ENCODE measurements at regions not wholly inside any gene's neighbourhood (a gene's known extent, or its start where the extent isn't known, plus 50 kb on each side); places are given as distances from the start of the nearest gene placed in this dataset.

DNA sequence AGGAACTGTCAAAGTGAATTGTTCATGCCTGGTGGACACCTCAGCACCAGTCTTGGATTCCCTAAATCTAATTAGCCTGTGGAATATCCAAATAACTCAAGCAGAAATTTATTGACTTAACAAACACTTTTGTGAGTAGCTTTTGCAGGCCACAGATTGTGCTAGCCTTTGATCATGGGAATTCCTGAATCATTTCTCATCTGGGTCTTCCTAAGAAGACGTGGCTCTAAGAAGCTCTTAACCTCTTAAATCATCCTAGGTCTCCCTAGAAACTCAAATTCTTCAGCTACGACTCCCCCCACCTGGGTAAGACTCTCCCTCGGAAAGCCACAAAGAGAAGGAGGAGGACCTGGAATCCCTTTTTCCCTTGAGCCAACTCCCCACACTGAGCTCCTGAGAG is 53.8 kb upstream of the PSEN2 start:
- TF ChIP-seq, protein P1, sequence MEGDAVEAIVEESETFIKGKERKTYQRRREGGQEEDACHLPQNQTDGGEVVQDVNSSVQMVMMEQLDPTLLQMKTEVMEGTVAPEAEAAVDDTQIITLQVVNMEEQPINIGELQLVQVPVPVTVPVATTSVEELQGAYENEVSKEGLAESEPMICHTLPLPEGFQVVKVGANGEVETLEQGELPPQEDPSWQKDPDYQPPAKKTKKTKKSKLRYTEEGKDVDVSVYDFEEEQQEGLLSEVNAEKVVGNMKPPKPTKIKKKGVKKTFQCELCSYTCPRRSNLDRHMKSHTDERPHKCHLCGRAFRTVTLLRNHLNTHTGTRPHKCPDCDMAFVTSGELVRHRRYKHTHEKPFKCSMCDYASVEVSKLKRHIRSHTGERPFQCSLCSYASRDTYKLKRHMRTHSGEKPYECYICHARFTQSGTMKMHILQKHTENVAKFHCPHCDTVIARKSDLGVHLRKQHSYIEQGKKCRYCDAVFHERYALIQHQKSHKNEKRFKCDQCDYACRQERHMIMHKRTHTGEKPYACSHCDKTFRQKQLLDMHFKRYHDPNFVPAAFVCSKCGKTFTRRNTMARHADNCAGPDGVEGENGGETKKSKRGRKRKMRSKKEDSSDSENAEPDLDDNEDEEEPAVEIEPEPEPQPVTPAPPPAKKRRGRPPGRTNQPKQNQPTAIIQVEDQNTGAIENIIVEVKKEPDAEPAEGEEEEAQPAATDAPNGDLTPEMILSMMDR (IDR thresholded peaks at IDR 0.05; ENCODE audit: unreplicated experiment) = no peak
- Mint-ChIP-seq H3K36me3 (ENCODE audit: low read depth, unreplicated experiment) (no peaks in the 10 kb centered on the region), H3K27me3 (ENCODE audit: unreplicated experiment) (peaks cover 8% of the 10 kb centered on the region), H3K4me1 (ENCODE audit: unreplicated experiment) (peaks cover 47% of the 10 kb centered on the region), H3K4me3 (ENCODE audit: unreplicated experiment) (no peak overlapping the region), H3K9me3 (ENCODE audit: unreplicated experiment) (no peaks in the 10 kb centered on the region), H3K27ac (ENCODE audit: unreplicated experiment) (no peak overlapping the region)
- no peak for DNase-seq (ENCODE audit: low spot score)

DNA sequence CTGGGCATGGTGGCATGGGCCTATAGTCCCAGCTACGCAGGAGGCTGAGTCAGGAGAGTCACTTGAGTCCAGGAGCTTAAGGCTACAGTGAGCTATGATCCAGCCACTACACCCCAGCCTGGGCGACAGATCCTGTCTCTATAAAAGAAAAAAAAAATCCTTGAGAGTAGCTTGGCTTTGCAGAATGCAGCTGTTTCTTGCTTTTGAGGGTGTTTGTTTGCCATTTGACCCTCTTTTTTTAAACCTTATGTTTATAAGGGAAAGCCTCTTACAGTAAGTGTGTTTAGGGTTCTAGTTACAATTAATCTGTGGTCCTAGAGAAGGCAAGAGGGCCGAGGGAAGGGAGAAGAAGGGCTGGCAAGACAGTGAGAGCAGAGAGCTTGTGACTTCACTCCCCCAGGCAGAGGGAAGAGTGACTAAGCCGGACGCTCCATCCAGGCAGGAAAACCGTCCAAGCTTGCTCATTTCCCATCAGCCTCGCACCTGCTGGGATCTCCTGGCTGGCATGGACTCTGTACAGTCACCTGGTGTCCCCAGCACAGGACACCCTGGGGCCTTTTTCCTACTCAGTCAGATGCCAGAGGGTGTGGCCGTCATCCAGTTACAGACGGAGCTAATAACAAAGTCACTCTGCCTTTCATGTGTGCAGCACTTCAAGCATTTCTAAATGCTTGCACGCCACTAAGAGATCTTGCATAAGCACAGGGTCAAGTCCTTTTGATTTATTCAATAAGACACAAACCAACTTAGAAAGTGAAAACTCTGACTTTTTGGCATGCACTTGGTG is 55.5 kb upstream of the PSEN2 start:
- H3K27ac Mint-ChIP-seq (ENCODE audit: unreplicated experiment) = peak overlapping the region; percentile 75
- H3K27me3 Mint-ChIP-seq (ENCODE audit: unreplicated experiment) = peaks cover 8% of the 10 kb centered on the region
- no peaks in the 10 kb centered on the region for H3K36me3 Mint-ChIP-seq (ENCODE audit: low read depth, unreplicated experiment)

DNA sequence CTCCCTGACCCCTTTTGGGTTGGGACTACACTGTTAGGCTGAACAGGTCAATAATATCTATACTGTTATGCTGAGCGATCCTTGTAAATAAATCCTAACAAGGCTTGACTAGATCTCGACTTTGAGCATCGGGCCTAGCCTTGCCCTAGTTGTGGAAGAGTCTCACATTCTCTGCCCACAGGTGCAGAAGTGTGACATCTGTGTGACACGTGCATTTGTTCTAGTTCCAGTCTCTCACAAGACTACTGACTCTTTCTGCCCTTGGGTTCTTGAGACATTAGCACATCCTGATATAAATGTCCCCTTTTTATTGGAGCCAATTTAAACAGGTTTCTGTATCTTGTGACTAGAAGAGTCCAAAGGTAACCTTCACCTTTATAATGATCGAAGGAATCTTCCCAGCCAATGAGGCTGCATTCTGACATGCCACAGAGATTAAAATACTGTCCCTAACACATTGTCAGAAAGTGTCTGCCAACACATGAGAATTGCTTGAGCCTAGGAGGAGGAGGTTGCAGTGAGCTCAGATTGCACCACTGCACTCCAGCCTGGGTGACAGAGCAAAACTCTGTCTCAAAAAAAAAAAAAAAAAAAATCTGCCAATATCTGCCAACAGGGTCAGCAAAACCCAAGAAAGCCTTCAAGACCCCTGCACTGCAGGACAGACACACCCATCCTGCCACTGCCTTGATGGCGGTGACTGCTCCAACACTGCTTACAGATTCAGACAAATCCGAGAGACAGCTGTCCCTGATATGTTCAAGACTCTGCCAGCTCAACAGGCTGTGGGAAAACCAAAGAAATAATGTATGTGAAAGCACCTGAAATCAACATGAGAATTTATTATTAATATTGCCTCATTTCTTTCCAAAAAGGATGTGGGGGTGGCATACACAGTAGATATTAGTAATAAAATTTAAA is 56.5 kb upstream of the PSEN2 start:
- DNase-seq (ENCODE audit: low spot score) = no peak
- H3K4me1 Mint-ChIP-seq (ENCODE audit: unreplicated experiment) = peaks cover 28% of the 10 kb centered on the region
- TF ChIP-seq, protein P1 (IDR thresholded peaks at IDR 0.05; ENCODE audit: unreplicated experiment) = no peak
- H3K27me3 Mint-ChIP-seq (ENCODE audit: unreplicated experiment) = peaks cover 10% of the 10 kb centered on the region
- no peak overlapping the region for H3K27ac Mint-ChIP-seq (ENCODE audit: unreplicated experiment)
- no peaks in the 10 kb centered on the region for H3K9me3 Mint-ChIP-seq (ENCODE audit: unreplicated experiment)
- H3K36me3 Mint-ChIP-seq (ENCODE audit: low read depth, unreplicated experiment) = no peaks in the 10 kb centered on the region
- H3K4me3 Mint-ChIP-seq (ENCODE audit: unreplicated experiment) = no peak overlapping the region

More for the DNA sequence above, 55.5 kb upstream of the PSEN2 start:
- Mint-ChIP-seq H3K4me3 (ENCODE audit: unreplicated experiment) (no peak overlapping the region), H3K4me1 (ENCODE audit: unreplicated experiment) (peaks cover 32% of the 10 kb centered on the region), H3K9me3 (ENCODE audit: unreplicated experiment) (no peaks in the 10 kb centered on the region)
- TF ChIP-seq, protein P1 (IDR thresholded peaks at IDR 0.05; ENCODE audit: unreplicated experiment) = no peak
- DNase-seq (ENCODE audit: low spot score) = peak; percentile 27

DNA sequence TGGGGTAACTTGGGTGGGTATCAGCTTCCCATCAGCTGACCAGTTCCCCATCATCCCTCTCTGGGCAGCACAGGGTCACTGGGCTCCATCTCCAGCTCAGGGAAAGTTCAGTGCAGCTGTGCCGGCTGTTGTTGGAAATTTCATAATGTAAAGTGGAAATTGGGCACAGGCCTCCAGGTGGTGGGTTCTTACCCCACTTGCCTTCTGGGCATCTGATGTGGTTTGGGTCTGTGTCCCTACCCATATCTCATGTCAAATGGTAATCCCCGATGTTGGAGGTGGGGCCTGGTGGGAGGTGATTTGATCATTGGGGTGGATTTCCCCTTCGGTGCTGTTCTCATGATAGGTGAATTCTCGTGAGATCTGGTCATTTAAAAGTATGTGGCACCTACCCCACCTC is 59.7 kb upstream of the PSEN2 start:
- H3K27ac Mint-ChIP-seq (ENCODE audit: unreplicated experiment) = no peak overlapping the region

More for the DNA sequence above, 59.7 kb upstream of the PSEN2 start:
- Mint-ChIP-seq H3K36me3 (ENCODE audit: low read depth, unreplicated experiment) (no peaks in the 10 kb centered on the region), H3K27me3 (ENCODE audit: unreplicated experiment) (peaks cover 8% of the 10 kb centered on the region), H3K4me3 (ENCODE audit: unreplicated experiment) (no peak overlapping the region), H3K9me3 (ENCODE audit: unreplicated experiment) (no peaks in the 10 kb centered on the region), H3K4me1 (ENCODE audit: unreplicated experiment) (peaks cover 36% of the 10 kb centered on the region)
- DNase-seq (ENCODE audit: low spot score) = no peak
- TF ChIP-seq, protein P1 (IDR thresholded peaks at IDR 0.05; ENCODE audit: unreplicated experiment) = no peak
